Liver (tissue), 8 donors: ENCODE measurements at regions not wholly inside any gene's neighbourhood (a gene's known extent, or its start where the extent isn't known, plus 50 kb on each side); places are given as distances from the start of the nearest gene placed in this dataset.

ENCODE experiments used
- DNase-seq: peaks from one replicate; pipeline ENCODE4 v3.0.0-alpha.2; 2017; ENCODE audit warnings: low spot score
- H3K27ac ChIP-seq, 2 donors: one replicate each; pipeline ENCODE4 v1.7.0; 2013; ENCODE audit warnings: inconsistent platforms in 2 of 2, low read length in 2 of 2, control low read depth in 1 of 2, low read depth in 1 of 2, mild to moderate bottlenecking in 1 of 2
- H3K27me3 ChIP-seq, 4 donors: one replicate each; pipeline versions ENCODE4 v1.6.1 to v1.7.0; 2013; ENCODE audit warnings: low read length in 3 of 4, inconsistent platforms in 1 of 4, mild to moderate bottlenecking in 1 of 4, moderate library complexity in 1 of 4; ENCODE audit not compliant: control insufficient read depth in 4 of 4, insufficient read depth in 4 of 4
- H3K36me3 ChIP-seq, 4 donors: one replicate each; pipeline versions ENCODE4 v1.6.1 to v1.7.0; 2013; ENCODE audit warnings: low read length in 3 of 4, mild to moderate bottlenecking in 3 of 4, low read depth in 1 of 4, moderate library complexity in 1 of 4; ENCODE audit not compliant: control insufficient read depth in 4 of 4, insufficient read depth in 3 of 4
- H3K4me1 ChIP-seq, 4 donors: one replicate each; pipeline versions ENCODE4 v1.6.1 to v1.7.0; 2013; ENCODE audit warnings: low read length in 3 of 4, mild to moderate bottlenecking in 3 of 4, moderate library complexity in 1 of 4; ENCODE audit not compliant: control insufficient read depth in 4 of 4, insufficient read depth in 4 of 4
- H3K4me3 ChIP-seq, 3 donors: one replicate each; pipeline versions ENCODE4 v1.6.1 to v1.7.0; 2013; ENCODE audit warnings: low read length in 3 of 3, control low read depth in 1 of 3, low read depth in 1 of 3, mild to moderate bottlenecking in 1 of 3
- H3K9ac ChIP-seq, 2 donors: one replicate each; pipeline ENCODE4 v1.7.0; 2013; ENCODE audit warnings: low read length in 2 of 2, mild to moderate bottlenecking in 2 of 2, moderate library complexity in 2 of 2, control low read depth in 1 of 2, low read depth in 1 of 2
- H3K9me3 ChIP-seq, 4 donors: one replicate each; pipeline versions ENCODE4 v1.6.1 to v1.7.0; 2013; ENCODE audit warnings: low read length in 3 of 4; ENCODE audit not compliant: control insufficient read depth in 4 of 4
- EGR1 ChIP-seq, 2 donors: IDR thresholded peaks; 2 replicates each; pipeline ENCODE4 v1.6.1; 2016 to 2018; ENCODE audit warnings: antibody characterized with exemption in 2 of 2, low read depth in 2 of 2
- FOXA1 ChIP-seq: IDR thresholded peaks from 2 replicates; pipeline ENCODE4 v1.6.1; 2016; ENCODE audit warnings: antibody characterized with exemption
- FOXA2 ChIP-seq: IDR thresholded peaks from 2 replicates; pipeline ENCODE4 v1.6.1; 2016; ENCODE audit warnings: antibody characterized with exemption
- GABPA ChIP-seq, 2 donors: IDR thresholded peaks in 1 of 2; conservative IDR thresholded peaks in 1 of 2; 2 replicates each; pipeline ENCODE4 v1.6.1; 2016; ENCODE audit warnings: antibody characterized with exemption in 2 of 2, mild to moderate bottlenecking in 1 of 2, moderate library complexity in 1 of 2
- HNF4A ChIP-seq, 2 donors: conservative IDR thresholded peaks; 2 replicates each; pipeline ENCODE4 v1.6.1; 2016; ENCODE audit warnings: antibody characterized with exemption in 2 of 2, mild to moderate bottlenecking in 2 of 2
- HNF4G ChIP-seq: IDR thresholded peaks from 2 replicates; pipeline ENCODE4 v1.6.1; 2016; ENCODE audit warnings: antibody characterized with exemption
- RAD21 ChIP-seq, 2 donors: IDR thresholded peaks; 2 replicates each; pipeline ENCODE4 v1.6.1; 2016; ENCODE audit warnings: antibody characterized with exemption in 2 of 2, mild to moderate bottlenecking in 2 of 2
- RXRA ChIP-seq, 2 donors: IDR thresholded peaks; 2 replicates each; pipeline ENCODE4 v1.6.1; 2017 to 2018; ENCODE audit warnings: antibody characterized with exemption in 2 of 2, mild to moderate bottlenecking in 1 of 2
- SP1 ChIP-seq: IDR thresholded peaks from 2 replicates; pipeline ENCODE4 v1.6.1; 2018; ENCODE audit warnings: antibody characterized with exemption, mild to moderate bottlenecking
- TAF1 ChIP-seq: conservative IDR thresholded peaks from 2 replicates; pipeline ENCODE4 v1.6.1; 2016; ENCODE audit warnings: antibody characterized with exemption, mild to moderate bottlenecking
- YY1 ChIP-seq: IDR thresholded peaks from 2 replicates; pipeline ENCODE4 v1.6.1; 2016; ENCODE audit warnings: antibody characterized with exemption, mild to moderate bottlenecking
- WGBS: extraction: QIAGEN DNeasy Blood & Tissue Kit; methylation state at CpG from one replicate; pipeline ENCODE4 v1.1.7; 2013; 5-methylcytosine and 5-hydroxymethylcytosine counted together
- TF ChIP-seq, protein P1 (sequence below): fragments of 150-350 bp; IDR thresholded peaks from 2 replicates; pipeline ENCODE4 v1.5.1; 2017; ENCODE audit warnings: improper control_type of control experiment, low read depth, low read length; ENCODE audit not compliant: missing input control
- TF ChIP-seq, protein P2 (sequence below): IDR thresholded peaks from 2 replicates; pipeline ENCODE4 v1.6.1; 2016; ENCODE audit warnings: antibody characterized with exemption
- TF ChIP-seq, protein P3 (sequence below): IDR thresholded peaks from 2 replicates; pipeline ENCODE4 v1.6.1; 2016; ENCODE audit warnings: antibody characterized with exemption, mild to moderate bottlenecking
- TF ChIP-seq, protein P4 (sequence below): IDR thresholded peaks from 2 replicates; pipeline ENCODE4 v1.6.1; 2016; ENCODE audit warnings: antibody characterized with exemption
- TF ChIP-seq, protein P5 (sequence below): IDR thresholded peaks from 2 replicates; pipeline ENCODE4 v1.6.1; 2016; ENCODE audit warnings: antibody characterized with exemption
- donor health status: healthy.
- donor health status: healthy.
- donor health status: healthy.
- donor health status: healthy.
- donor health status: healthy.

DNA sequence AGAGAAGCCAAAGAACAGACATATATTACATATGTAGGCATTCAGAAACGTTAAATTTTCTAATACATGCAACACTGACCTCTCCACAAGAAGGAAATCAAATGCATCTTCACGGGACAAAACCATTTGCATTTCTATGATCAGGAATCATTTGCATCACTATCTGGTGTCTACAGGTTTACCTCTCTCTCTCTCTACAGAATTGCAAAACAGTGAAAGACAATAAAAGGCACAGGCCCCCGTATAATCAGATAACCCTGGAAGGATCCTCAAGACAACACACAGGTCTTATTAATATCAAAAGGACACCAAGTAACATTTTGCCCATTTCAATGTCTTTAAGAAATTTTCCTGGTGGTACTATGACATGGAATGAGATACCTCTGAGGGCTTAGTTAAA lies 306.3 kb downstream of the GPAM start:
- 49% methylated on average over 3 of the region's 3 CpGs for WGBS
- H3K4me1 ChIP-seq = no peaks in the 10 kb centered on the region
- TF ChIP-seq, protein P1, sequence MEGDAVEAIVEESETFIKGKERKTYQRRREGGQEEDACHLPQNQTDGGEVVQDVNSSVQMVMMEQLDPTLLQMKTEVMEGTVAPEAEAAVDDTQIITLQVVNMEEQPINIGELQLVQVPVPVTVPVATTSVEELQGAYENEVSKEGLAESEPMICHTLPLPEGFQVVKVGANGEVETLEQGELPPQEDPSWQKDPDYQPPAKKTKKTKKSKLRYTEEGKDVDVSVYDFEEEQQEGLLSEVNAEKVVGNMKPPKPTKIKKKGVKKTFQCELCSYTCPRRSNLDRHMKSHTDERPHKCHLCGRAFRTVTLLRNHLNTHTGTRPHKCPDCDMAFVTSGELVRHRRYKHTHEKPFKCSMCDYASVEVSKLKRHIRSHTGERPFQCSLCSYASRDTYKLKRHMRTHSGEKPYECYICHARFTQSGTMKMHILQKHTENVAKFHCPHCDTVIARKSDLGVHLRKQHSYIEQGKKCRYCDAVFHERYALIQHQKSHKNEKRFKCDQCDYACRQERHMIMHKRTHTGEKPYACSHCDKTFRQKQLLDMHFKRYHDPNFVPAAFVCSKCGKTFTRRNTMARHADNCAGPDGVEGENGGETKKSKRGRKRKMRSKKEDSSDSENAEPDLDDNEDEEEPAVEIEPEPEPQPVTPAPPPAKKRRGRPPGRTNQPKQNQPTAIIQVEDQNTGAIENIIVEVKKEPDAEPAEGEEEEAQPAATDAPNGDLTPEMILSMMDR = no peak
- TF ChIP-seq HNF4G = no peak
- no peak for TF ChIP-seq TAF1
- TF ChIP-seq HNF4A (conservative IDR thresholded peaks at IDR 0.05) = no peak
- TF ChIP-seq, protein P2, sequence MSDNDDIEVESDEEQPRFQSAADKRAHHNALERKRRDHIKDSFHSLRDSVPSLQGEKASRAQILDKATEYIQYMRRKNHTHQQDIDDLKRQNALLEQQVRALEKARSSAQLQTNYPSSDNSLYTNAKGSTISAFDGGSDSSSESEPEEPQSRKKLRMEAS = no peak
- TF ChIP-seq, protein P3, sequence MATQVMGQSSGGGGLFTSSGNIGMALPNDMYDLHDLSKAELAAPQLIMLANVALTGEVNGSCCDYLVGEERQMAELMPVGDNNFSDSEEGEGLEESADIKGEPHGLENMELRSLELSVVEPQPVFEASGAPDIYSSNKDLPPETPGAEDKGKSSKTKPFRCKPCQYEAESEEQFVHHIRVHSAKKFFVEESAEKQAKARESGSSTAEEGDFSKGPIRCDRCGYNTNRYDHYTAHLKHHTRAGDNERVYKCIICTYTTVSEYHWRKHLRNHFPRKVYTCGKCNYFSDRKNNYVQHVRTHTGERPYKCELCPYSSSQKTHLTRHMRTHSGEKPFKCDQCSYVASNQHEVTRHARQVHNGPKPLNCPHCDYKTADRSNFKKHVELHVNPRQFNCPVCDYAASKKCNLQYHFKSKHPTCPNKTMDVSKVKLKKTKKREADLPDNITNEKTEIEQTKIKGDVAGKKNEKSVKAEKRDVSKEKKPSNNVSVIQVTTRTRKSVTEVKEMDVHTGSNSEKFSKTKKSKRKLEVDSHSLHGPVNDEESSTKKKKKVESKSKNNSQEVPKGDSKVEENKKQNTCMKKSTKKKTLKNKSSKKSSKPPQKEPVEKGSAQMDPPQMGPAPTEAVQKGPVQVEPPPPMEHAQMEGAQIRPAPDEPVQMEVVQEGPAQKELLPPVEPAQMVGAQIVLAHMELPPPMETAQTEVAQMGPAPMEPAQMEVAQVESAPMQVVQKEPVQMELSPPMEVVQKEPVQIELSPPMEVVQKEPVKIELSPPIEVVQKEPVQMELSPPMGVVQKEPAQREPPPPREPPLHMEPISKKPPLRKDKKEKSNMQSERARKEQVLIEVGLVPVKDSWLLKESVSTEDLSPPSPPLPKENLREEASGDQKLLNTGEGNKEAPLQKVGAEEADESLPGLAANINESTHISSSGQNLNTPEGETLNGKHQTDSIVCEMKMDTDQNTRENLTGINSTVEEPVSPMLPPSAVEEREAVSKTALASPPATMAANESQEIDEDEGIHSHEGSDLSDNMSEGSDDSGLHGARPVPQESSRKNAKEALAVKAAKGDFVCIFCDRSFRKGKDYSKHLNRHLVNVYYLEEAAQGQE = no peak
- no peak for TF ChIP-seq RAD21 (IDR thresholded peaks at IDR 0.05)
- no peak for TF ChIP-seq GABPA (IDR thresholded peaks at IDR 0.05 in 1 of 2, conservative IDR thresholded peaks at IDR 0.05 in 1 of 2)
- no peak for TF ChIP-seq SP1
- H3K4me3 ChIP-seq = no peak overlapping the region
- no peak overlapping the region for H3K27ac ChIP-seq
- no peaks in the 10 kb centered on the region for H3K27me3 ChIP-seq
- no peak overlapping the region for H3K9ac ChIP-seq
- DNase-seq = no peak
- peaks cover 0 to 9% (median 4%) of the 10 kb centered on the region in 4 donors for H3K9me3 ChIP-seq
- no peaks in the 10 kb centered on the region for H3K36me3 ChIP-seq

DNA sequence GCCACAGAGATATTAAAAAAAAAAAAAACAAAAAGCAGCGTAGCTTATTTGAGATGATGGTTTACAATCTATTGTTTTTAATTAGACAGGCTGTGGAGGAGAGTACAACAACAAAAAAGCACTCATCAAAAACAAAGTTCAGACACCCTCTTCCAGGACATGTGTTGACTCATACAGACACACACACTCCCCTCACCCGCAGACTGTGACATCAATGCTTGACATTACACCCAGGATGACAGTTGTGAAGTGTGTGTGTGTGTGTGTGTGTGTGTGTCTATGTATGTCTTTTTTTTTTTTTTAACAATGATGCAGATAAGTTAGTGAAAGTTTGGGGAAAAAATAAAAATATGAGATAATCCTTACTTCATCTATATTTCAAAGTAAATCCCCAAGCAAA lies 303.6 kb downstream of the GPAM start:
- Histone ChIP-seq H3K9me3 (peaks cover 2 to 9% (median 4%) of the 10 kb centered on the region in 4 donors), H3K4me1 (no peaks in the 10 kb centered on the region), H3K36me3 (no peaks in the 10 kb centered on the region), H3K9ac (no peak overlapping the region), H3K27me3 (no peaks in the 10 kb centered on the region), H3K4me3 (no peak overlapping the region), H3K27ac (no peak overlapping the region)
- 76% methylated on average over 2 of the region's 2 CpGs for WGBS
- TF ChIP-seq YY1 (no peak), RXRA (IDR thresholded peaks at IDR 0.05) (no peak), RAD21 (IDR thresholded peaks at IDR 0.05) (no peak), HNF4A (conservative IDR thresholded peaks at IDR 0.05) (no peak), EGR1 (IDR thresholded peaks at IDR 0.05; ENCODE audit: low read depth in 2 of 2) (no peak), FOXA1 (no peak), SP1 (no peak), FOXA2 (no peak), TAF1 (no peak), GABPA (IDR thresholded peaks at IDR 0.05 in 1 of 2, conservative IDR thresholded peaks at IDR 0.05 in 1 of 2) (no peak), HNF4G (no peak)
- TF ChIP-seq, protein P4, sequence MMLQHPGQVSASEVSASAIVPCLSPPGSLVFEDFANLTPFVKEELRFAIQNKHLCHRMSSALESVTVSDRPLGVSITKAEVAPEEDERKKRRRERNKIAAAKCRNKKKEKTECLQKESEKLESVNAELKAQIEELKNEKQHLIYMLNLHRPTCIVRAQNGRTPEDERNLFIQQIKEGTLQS = no peak
- TF ChIP-seq, protein P5, sequence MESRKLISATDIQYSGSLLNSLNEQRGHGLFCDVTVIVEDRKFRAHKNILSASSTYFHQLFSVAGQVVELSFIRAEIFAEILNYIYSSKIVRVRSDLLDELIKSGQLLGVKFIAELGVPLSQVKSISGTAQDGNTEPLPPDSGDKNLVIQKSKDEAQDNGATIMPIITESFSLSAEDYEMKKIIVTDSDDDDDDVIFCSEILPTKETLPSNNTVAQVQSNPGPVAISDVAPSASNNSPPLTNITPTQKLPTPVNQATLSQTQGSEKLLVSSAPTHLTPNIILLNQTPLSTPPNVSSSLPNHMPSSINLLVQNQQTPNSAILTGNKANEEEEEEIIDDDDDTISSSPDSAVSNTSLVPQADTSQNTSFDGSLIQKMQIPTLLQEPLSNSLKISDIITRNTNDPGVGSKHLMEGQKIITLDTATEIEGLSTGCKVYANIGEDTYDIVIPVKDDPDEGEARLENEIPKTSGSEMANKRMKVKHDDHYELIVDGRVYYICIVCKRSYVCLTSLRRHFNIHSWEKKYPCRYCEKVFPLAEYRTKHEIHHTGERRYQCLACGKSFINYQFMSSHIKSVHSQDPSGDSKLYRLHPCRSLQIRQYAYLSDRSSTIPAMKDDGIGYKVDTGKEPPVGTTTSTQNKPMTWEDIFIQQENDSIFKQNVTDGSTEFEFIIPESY = no peak
- TF ChIP-seq, protein P2 = no peak
- TF ChIP-seq, protein P1 = no peak
- TF ChIP-seq, protein P3 = no peak
- DNase-seq = no peak
